Activated CD4-positive, alpha-beta T cell treated with anti-CD3 and anti-CD28 coated beads, Interleukin-2, Interleukin-6, amounts not matched to agents 100 ng/mL and 50 ng/mL, durations not matched to agents 16 hours and 8 hours (primary cell): ENCODE measurements at regions not wholly inside any gene's neighbourhood (a gene's known extent, or its start where the extent isn't known, plus 50 kb on each side); places are given as distances from the start of the nearest gene placed in this dataset.

Source experiments
- DNase-seq: peaks from one replicate; pipeline ENCODE4 v3.0.0-alpha.2; 2020

- DNase-seq = no peak
Measured at GRCh38 chr4:123545667-123546572, 149.3 kb downstream of the SPRY1 start.

DNA sequence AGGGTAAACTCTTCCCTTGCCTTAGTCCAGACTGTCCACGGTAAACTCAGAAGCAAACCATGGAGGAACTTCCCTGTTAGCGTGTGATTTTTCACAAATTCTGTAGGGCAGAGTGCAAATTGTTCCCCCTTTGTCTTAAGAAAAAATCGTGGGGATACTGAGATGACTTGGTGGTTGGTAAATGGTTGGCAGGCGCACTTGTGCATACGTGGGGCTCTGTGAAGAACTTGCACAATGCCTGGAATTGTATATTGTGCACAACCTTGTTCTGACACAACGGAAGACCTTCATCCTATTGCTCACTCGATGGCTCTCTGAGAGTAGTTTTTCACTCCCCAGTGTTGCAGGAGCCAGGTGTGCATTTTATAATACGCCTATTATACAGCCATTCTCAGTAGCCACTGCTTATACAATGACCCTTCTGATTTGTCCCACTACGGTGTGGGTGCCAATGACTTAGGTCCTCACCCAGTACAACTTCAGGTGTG, 150.0 kb downstream of the SPRY1 start:
- DNase-seq = no peak

- DNase-seq = no peak
Measured at GRCh38 chr4:123547216-123548165, 150.9 kb downstream of the SPRY1 start.

GRCh38 chr4:123553279-123553678, 156.7 kb downstream of the SPRY1 start:
- no peak for DNase-seq

DNA sequence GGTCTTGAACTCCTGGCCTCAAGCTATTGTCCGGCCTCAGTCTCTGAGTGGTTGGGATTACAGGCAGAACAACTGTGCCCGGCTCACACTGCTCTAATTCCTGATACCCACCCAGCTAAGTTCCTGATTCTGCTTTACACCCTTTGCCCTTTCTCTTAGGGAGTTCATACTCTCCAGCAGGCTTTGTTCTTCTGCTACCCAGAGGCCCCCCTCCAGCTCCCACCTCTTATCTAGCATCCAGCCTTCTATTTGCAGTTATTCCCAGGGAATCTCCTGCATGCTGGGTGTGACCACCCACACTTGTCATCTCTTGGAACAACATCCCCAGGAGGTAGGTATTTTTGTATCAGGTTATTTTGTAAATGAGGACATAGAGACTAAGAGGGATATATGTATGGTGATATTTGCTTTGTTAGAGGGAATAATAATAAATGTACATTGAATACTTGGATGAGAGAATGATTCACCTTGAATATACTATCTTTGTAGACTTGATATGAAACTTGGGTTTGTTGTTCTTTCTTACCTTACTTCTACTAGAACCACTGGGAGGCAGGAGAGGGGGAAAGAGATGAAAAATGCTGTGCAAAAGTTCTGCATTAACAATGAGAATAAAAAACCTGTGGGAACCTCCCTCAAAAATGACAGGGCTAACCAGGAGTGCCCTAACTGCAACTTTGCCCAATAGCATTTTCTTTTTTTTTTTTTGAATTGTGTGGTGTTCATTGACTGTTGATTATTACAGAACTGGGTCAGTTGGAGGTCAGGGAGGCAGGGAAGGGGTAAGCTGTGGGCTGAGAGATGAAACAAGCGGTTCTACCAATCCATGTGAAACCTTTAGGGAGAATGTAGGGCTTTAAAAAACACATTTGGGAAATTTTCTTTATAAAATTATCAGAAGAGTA, 157.4 kb downstream of the SPRY1 start:
- no peak for DNase-seq

DNA sequence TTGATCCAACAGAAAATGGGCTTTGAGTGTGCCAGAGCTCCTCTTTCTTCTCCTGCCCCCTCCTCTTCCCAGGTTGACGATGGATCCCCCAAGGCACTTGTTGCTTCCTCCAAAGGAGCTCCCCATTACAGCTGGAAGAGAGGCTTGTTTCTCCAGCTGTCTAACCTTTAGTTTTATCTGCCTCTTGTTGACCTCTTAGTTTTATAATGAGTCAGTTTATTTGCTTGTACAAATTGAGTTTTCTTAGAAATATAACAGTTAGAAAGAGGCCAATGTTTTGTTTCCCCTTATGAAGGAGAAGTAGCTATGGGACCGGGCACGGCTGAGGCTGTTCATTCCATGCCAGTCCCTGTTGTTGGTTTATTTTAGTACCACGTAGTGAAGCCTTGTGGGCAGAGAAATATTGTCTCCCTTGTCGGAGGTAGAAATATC, 158.2 kb downstream of the SPRY1 start:
- no peak for DNase-seq

DNA sequence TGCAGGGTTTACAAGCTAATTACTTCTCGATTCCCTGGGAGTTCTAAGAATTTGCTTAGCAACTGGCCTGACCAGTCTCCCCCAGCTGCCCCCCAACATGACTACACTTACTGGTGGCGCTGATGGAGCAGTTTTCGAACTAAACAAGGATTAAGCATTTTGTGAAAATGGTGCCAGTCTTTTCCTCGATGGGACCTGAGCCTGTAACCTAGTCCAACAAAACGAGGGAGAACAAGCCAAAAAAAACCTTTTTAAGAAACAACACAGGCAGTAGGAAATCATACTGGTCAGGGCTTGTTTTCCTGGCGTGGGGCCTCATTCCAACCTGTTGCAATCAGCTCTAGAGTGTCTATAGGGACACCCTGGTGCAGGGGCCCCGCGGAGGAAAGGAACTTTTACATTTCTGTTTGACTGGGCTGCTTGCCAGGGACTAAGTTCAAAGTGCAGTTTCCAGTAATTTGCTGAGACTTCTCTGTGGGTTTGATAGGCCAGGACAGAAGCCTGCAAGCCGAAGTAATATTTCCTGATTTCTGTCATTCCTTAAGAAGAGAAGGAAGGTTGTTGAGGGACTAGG, 158.7 kb downstream of the SPRY1 start:
- DNase-seq = no peak

GRCh38 chr4:123555807-123556273, 159.2 kb downstream of the SPRY1 start:
- no peak for DNase-seq

DNA sequence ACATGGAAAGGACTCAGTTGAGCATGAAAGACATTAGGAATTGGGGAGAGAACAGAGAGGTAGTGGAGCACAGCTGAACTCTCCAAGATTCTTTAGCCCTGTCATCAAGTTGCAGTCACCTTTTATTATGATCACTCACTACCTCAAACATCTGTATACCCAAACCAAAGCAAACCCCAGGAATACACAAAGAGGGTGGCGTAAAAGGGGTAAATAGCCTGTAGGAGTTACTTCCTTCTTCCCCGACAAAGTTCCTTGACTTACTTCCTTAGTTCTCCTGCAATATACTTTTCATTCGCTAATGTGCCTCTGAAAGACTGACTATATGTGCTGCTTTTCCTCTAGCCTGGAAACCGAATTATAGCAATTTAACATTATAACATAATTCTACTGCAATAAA, 159.9 kb downstream of the SPRY1 start:
- DNase-seq = no peak

DNA sequence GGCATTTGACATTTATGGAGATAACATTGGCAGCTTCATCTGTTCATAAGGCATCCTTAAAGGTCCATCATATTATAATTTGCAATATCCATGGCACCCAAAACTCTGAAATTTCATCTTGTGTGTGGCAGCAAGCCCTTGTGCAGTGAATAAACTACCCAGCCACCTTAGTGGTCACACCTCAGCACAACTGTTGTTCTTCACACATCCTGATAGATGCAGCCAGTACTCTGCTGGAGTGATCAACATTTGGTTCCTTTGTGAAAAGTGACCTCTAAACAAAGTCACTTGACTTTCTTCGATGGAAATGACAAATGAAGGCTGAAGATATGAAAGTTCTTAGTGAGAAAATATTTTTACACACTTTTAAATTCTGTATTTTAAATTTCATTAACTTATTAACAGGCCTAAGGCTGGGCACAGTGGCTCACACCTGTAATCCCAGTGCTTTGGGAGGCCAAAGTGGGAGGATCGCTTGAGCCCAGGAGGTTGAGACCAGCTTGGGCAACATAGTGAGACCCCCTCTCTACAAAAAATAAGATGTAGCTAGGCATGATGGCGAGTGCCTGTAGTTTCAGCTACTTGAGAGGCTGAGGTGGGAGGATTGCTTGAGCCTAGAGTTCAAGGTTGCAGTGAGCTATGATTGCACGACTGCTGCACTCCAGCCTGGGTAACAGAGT, 161.4 kb downstream of the SPRY1 start:
- no peak for DNase-seq

- no peak for DNase-seq
Measured at GRCh38 chr4:123558865-123559264, 162.3 kb downstream of the SPRY1 start.

DNA sequence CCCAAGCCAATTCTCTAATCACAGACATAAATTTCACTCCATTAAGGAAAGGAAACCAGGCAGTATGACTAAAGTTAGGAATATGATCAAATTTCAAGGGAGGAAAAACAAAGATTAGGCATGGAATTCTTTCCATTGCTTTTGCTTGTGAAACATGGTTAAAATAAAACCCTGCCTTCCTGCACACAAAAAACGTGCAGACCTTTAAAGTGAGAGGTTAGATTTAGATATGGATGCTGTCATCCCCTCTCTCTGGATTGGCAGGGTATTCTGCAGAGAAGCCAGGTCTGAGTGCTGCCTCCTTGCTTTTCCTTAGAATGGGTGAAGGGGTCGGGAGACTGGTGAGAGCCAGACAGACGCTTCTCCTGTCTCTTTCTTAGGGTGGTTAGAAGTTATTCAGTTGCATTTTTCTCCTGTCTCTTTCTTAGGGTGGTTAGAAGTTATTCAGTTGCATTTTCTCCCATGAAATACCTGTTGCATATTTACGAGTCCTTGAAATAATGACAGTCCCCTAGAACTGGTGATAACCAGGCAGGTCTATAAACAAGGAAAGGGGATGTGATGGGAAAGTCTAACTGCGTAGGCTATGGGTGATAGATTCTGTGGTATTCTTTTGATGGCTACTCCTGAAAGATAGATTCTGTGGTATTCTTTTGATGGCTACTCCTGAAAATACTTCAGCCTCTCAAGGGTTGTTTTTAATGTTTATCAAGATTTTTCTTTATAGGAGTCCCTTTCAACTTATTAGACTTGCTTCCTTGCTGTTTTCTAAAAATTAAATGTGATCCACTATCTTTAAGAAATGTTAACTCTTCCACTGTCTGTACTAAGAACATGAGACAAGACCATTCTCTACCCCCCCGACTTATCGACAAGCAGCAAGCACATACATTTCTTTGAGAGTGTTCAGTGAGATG, 163.6 kb downstream of the SPRY1 start:
- DNase-seq = no peak

DNA sequence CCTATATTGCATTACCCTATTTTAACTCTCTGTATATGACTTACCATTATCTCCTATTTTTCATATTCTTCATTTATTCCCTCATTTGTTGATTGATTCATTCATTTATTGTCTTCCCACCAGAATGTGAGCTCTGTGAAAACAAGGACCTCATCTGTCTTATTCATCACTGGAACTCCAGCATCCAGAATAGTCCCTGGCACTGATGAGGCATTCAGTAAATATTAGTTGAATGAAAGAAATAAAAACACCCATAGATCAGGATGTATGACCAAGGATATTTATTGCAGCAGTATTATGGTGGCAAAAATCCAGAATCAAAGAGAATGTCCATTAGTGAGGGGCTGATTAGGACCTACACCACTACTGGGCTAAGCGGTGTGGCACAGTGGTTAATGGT, 164.9 kb downstream of the SPRY1 start:
- DNase-seq = no peak

- no peak for DNase-seq
Measured at GRCh38 chr4:123562994-123563750, 166.6 kb downstream of the SPRY1 start.

DNA sequence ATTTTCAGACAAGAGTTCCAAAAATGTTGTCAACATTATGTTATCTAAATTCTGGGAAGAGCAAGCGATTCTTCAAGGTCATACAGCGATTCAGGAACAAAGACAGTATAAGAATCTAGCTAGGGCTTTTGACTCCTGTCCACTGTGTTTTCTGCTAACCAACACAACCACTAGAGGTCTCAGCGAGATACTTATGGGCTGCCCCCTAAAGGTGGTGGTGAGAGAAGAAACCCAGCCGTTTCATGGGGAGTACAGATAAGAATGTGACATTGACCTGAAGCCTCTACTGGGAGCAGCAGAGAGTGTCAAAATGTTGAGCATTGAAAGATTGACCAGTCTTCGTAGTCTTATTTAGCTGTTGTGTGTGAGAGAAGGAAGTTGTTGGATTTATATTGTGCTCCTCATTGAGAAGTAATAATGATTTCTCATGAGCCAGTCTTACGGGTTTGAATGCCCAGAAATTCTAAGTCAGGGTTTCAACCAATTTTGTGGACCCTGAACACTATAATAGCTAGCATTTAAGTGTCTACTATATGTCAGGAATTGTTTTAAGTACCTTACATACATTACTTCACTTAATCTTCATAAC, 168.3 kb downstream of the SPRY1 start:
- DNase-seq = peak; percentile 74

DNA sequence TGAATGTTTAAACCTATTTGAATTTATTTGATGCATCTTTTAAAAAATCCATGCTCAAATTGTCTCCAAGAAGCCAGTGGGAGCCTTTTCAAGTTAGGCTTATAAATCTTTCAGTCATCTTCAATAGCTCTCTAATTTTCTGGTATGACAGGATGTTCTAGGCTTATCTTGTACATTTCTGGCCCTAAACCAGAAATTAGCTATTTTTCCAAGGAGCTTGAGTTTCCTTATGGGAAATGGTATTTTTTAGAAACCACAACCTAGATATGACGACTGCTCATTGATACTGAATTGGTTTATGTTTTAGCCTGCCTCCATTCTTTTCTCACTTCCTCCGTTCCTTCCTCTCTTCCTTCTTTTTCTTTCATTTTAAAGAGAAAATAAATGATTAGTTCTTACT, 172.3 kb downstream of the SPRY1 start:
- no peak for DNase-seq

- DNase-seq = no peak
Measured at GRCh38 chr4:123569541-123569940, 172.9 kb downstream of the SPRY1 start.

DNA sequence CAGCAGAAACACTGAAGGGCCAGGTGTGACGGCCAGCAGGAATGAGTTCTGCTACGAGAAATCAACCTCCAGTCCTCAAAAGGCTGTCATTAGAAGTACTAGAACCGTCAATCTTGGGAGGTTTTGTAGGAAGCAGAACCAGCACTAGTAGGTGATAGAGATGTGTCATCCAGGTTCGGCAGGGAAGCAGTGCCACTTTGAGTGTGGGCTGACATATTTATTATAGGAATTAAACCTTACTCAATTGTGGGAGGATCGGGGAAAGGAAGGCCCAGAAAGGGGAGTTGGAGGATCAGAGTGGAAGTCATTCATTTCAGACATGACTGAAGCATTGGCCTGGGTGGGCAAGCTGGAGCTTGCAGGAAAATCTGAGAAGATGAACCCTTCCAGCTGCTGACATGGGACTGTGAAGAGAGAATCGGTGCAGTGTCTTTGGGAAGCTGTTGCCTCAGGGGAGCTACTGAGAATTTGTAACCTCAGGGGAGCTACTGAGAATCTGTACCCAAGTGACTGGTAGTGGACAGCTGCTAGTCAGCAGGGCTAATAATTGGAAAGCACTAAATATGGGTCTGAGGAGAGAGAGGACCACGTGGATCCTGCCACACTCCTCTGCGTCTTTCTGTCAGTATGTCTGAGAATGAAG, 177.4 kb downstream of the SPRY1 start:
- no peak for DNase-seq
